Smooth muscle cell (in vitro differentiated cells): ENCODE measurements at regions not wholly inside any gene's neighbourhood (a gene's known extent, or its start where the extent isn't known, plus 50 kb on each side); places are given as distances from the start of the nearest gene placed in this dataset.
A peak's percentile ranks its signal among the peaks of the same experiment; 100 is the strongest.

Experiments used
- DNase-seq: peaks from one replicate; lab custom pipeline; 2025; ENCODE audit not compliant: unreplicated experiment; lab: John Stamatoyannopoulos, UW
- H2AFZ ChIP-seq: fragments of 200-600 bp; sonication (generic); 2 replicates; pipeline ENCODE4 v1.6.0; 2016; ENCODE audit warnings: antibody characterized with exemption, low read depth, mild to moderate bottlenecking
- H3F3A ChIP-seq: fragments of 200-600 bp; sonication (generic); 2 replicates; pipeline ENCODE4 v1.6.0; 2017; ENCODE audit warnings: antibody characterized with exemption, low read depth
- H3K27ac ChIP-seq: fragments of 200-600 bp; sonication (generic); 2 replicates; pipeline ENCODE4 v1.5.1; 2016; ENCODE audit warnings: low read depth, mild to moderate bottlenecking
- H3K27me3 ChIP-seq: fragments of 200-600 bp; sonication (generic); 2 replicates; pipeline ENCODE4 v1.6.1; 2016; ENCODE audit warnings: low read depth, mild to moderate bottlenecking
- H3K36me3 ChIP-seq: fragments of 200-600 bp; sonication (generic); 2 replicates; pipeline ENCODE4 v1.5.1; 2016; ENCODE audit warnings: low read depth
- H3K4me1 ChIP-seq: fragments of 200-600 bp; sonication (generic); 2 replicates; pipeline ENCODE4 v1.5.1; 2016; ENCODE audit warnings: low read depth
- H3K4me2 ChIP-seq: fragments of 200-600 bp; sonication (generic); 2 replicates; pipeline ENCODE4 v1.6.0; 2016; ENCODE audit warnings: mild to moderate bottlenecking
- H3K4me3 ChIP-seq: fragments of 200-600 bp; sonication (generic); 2 replicates; pipeline ENCODE4 v1.5.1; 2016; ENCODE audit warnings: mild to moderate bottlenecking
- H3K79me2 ChIP-seq: fragments of 200-600 bp; sonication (generic); 2 replicates; pipeline ENCODE4 v1.6.0; 2016; ENCODE audit warnings: low read depth, mild to moderate bottlenecking
- H3K9ac ChIP-seq: fragments of 200-600 bp; sonication (generic); 2 replicates; pipeline ENCODE4 v1.6.0; 2016; ENCODE audit warnings: low read depth
- H3K9me3 ChIP-seq: fragments of 200-600 bp; sonication (generic); replicated peaks from 2 replicates; pipeline ENCODE4 v1.5.1; 2016; ENCODE audit warnings: low read depth
- H4K20me1 ChIP-seq: fragments of 200-600 bp; sonication (generic); 2 replicates; pipeline ENCODE4 v1.6.0; 2016; ENCODE audit warnings: low read depth
- CTCF ChIP-seq: fragments of 200-600 bp; sonication (generic); IDR thresholded peaks from 2 replicates; pipeline ENCODE4 v1.5.1; 2017; ENCODE audit warnings: borderline replicate concordance, mild to moderate bottlenecking, antibody characterized with exemption; ENCODE audit not compliant: insufficient read depth, poor library complexity, severe bottlenecking
- WGBS: methylation state at CpG from one replicate; pipeline ENCODE4 v1.1.7; 2016; ENCODE audit warnings: low lambda C conversion rate; 5-methylcytosine and 5-hydroxymethylcytosine counted together

GRCh38 chr10:3393958-3394357 lies 221.4 kb upstream of the PITRM1 start:
- Histone ChIP-seq H3K4me2 (no peak overlapping the region), H3K4me3 (no peak overlapping the region)
- no peak for DNase-seq

GRCh38 chr10:3391657-3392056 lies 219.1 kb upstream of the PITRM1 start:
- WGBS: 85% methylated on average over 1 of the region's 1 CpG
- Histone ChIP-seq H2AFZ (no peak overlapping the region), H3K36me3 (no peaks in the 10 kb centered on the region), H4K20me1 (no peaks in the 10 kb centered on the region), H3K27me3 (no peaks in the 10 kb centered on the region), H3K9me3 (no peaks in the 10 kb centered on the region), H3F3A (no peaks in the 10 kb centered on the region), H3K4me2 (no peak overlapping the region), H3K27ac (no peak overlapping the region), H3K4me3 (no peak overlapping the region), H3K9ac (no peak overlapping the region), H3K4me1 (no peaks in the 10 kb centered on the region), H3K79me2 (no peaks in the 10 kb centered on the region)
- DNase-seq: no peak
- TF ChIP-seq CTCF: no peak

More at GRCh38 chr10:3393958-3394357, 221.4 kb upstream of the PITRM1 start:
- Histone ChIP-seq H3K27me3 (no peaks in the 10 kb centered on the region), H2AFZ (no peak overlapping the region), H3K36me3 (no peaks in the 10 kb centered on the region), H3K9me3 (no peaks in the 10 kb centered on the region), H3K79me2 (no peaks in the 10 kb centered on the region), H3K4me1 (no peaks in the 10 kb centered on the region), H3K27ac (no peak overlapping the region), H3K9ac (no peak overlapping the region), H3F3A (no peaks in the 10 kb centered on the region), H4K20me1 (no peaks in the 10 kb centered on the region)
- WGBS: 56% methylated on average over 2 of the region's 2 CpGs
- TF ChIP-seq CTCF: no peak

GRCh38 chr10:3389130-3389529 lies 216.5 kb upstream of the PITRM1 start:
- H3K79me2 ChIP-seq: no peaks in the 10 kb centered on the region
- peak overlapping the region; percentile 54 for H3K4me2 ChIP-seq
- 29% methylated on average over 10 of the region's 10 CpGs for WGBS
- no peaks in the 10 kb centered on the region for H4K20me1 ChIP-seq
- H3F3A ChIP-seq: no peaks in the 10 kb centered on the region
- no peak overlapping the region for H3K9ac ChIP-seq
- no peak for DNase-seq
- no peaks in the 10 kb centered on the region for H3K9me3 ChIP-seq
- TF ChIP-seq CTCF: no peak
- H3K36me3 ChIP-seq: no peaks in the 10 kb centered on the region
- H3K4me3 ChIP-seq: no peak overlapping the region
- no peak overlapping the region for H3K27ac ChIP-seq
- no peaks in the 10 kb centered on the region for H3K27me3 ChIP-seq
- H2AFZ ChIP-seq: no peak overlapping the region
- H3K4me1 ChIP-seq: no peaks in the 10 kb centered on the region

GRCh38 chr10:3385487-3385886 lies 212.9 kb upstream of the PITRM1 start:
- Histone ChIP-seq H3K27me3 (no peaks in the 10 kb centered on the region), H3K4me3 (no peak overlapping the region), H3K36me3 (no peaks in the 10 kb centered on the region), H4K20me1 (no peaks in the 10 kb centered on the region), H3K4me2 (no peak overlapping the region), H3K79me2 (no peaks in the 10 kb centered on the region), H3K9ac (no peak overlapping the region), H3K4me1 (no peaks in the 10 kb centered on the region), H3K27ac (no peak overlapping the region), H3K9me3 (no peaks in the 10 kb centered on the region), H3F3A (no peaks in the 10 kb centered on the region), H2AFZ (no peak overlapping the region)
- 95% methylated on average over 2 of the region's 2 CpGs for WGBS
- DNase-seq: no peak
- no peak for TF ChIP-seq CTCF
